NAMALWA (cell line): ENCODE measurements at regions not wholly inside any gene's neighbourhood (a gene's known extent, or its start where the extent isn't known, plus 50 kb on each side); places are given as distances from the start of the nearest gene placed in this dataset.

ENCODE experiments used
- DNase-seq: peaks from one replicate; pipeline ENCODE4 v3.0.0-alpha.2; 2015; ENCODE audit warnings: low spot score

DNA sequence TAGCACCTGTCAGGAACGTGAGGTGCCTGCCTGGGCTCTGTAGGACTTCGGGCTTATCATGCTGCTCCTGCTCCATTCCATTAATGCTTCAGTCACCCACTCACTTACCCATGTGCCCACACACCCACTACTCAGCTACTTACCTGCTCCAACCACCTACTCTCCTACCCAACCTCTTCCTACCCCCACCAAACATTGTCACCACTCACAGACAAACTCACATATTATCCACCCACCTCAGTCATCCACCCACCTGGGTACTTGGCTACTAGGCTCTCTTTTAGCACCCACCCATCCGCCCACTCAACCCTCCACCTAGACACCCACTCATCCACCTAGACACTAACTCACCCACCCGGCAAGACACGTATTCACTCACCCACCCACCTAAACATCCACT, 724.7 kb upstream of the RAB6C start:
- DNase-seq, result no peak

DNA sequence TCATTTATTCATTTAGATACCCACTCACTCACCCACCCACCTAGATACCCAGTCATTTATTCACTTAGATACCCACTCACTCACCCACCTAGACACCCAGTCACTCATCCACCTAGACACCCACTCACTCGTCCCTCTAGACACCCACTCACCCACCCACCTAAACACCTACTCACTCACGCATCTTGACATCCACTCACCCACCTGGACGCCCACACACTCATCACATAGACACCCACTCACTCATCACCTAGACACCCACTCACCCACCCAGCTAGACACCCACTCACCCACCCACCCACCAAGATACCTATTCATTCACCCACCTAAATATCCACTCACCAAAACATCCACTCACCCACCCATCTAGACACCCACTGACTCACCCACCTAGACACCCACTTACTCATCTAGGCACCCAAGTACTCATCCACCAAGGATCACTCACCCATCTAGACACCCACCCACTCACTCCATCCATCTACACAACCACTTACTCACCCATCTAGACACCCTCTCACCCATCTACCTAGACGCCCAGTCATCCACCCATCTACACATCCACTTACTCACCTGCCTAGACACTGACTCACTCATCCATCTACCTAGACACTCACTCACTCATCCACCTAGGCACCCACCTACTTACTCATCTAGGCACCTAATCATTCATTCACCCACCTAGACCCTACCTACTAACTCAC, 723.7 kb upstream of the RAB6C start:
- DNase-seq, result no peak

DNA sequence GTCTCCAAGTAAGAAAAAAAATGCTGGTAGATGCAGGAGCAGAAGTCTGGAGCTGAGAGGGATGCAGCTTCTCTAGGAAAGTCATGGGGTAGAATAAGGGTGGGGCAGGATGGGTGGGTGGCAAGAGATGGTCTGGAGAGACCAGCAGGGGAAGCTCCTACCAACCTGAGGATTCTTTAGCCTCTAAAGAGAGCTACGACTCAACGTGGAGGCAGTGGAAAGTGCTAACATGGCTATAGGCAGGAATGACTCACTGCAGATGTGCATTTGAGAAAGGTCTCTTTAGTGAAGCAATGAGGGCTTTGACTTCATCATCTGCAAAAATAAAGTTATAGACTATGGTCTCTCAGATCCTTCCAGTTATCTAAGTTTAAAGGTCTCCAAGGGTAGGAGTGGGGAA, 722.8 kb upstream of the RAB6C start:
- no peak for DNase-seq

DNA sequence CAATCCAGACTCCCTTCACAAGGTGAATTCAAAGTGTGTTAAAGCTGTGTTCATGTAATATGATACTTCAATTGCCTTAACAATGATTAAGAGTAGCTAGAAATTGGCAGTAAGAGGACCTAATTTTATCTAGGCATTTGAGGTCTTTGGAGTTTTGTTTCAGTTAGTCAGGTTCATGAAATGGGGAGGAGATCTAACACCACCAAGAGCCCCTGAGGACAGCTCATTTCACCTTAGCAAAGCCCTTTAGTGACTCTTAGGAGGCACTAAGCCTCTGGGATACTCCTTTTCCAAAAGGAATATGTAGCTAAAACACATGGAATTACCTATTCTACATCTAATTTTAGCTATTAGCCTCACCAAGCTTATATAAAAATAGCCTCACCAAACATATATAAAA, 716.5 kb upstream of the RAB6C start:
- DNase-seq, result no peak

DNA sequence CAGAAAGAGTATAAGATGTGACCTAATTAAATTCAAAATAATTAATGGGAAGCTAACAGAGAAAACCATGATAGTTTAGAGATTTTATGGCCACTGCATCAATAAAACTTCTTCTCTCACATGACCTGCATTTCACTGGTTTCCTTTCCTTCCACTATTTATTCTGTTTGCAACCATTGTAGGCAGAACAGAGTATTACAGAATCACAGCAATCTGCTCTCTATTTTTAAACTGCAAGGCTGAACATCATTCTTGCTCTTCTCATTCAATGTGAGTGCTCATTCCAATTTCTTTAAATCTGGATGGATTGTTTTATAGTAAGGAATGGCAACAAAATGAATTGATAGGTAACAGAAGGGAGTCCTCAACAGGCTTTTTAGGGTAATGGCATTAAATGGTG, 715.5 kb upstream of the RAB6C start:
- no peak for DNase-seq

DNA sequence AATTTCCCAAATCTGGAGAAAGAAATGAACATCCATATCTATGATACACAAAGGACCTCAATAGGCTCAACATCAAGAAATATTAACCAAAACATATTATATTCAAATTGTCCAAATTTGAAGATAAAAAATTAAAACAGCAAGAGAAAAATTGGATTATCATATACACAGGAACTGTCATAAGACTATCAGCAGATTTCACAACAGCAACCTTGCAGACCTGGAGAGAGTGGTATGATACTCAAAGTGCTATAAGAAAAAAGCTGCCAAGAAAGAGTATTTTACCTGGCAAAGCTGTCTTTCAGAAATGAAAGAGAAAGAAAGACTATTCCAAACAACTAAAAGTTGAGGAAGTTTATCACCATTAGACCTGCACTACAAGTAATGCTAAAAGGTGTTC, 711.9 kb upstream of the RAB6C start:
- no peak for DNase-seq

DNA sequence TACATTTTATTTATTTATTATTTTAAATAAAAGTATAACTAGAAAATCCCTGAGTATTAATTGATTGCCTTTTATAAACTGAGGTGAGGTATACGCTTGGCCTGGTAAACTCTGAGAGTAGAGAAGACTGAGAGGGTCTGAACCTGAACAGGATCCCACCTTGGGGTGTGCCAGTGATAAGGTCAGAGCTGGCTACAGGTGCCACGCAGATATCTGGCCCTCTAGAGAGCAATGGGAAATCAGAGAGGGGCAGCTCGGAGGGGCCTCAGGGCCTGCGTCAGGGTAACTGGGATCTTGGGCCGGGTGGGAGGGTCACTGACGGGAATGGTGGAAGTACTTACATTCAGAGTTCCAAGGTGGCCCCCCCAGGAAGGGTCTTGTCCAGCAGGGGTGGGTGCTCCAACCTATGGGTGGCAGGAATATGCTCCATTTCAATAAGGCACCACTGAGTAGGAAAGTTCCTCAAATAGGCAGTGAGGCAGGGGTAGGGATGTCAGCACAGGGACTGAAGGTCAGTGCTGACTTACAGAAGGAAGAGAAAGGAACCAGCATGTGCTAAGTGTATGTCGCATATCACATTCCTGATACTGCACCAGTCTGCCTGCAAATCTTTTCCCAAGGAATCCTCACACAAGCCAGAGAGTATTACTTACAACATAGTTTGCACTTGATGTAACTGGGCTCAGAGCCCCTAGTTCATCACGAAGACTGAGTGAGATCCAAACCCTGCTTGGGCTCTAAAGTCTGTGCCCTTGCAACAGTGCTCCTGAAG, 706.0 kb upstream of the RAB6C start:
- DNase-seq, result no peak

DNA sequence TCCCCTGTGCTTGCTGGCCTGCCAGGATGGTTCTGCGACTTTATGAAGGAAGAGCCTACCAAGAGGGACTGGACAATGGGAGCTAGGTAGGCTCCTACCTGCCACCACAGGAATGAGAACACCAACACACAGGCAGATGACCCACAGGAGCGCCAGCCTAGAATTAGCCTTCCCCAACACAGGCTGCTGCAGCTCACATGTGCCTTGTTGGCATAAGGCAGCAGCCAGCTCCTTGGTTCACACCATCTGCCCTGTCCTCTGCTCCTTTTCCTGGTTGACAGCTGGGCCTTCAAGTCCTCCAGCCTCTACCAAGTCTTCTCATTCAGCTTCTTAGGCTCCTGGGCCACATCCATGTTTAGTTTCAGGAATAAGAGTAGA, 705.4 kb upstream of the RAB6C start:
- no peak for DNase-seq

DNA sequence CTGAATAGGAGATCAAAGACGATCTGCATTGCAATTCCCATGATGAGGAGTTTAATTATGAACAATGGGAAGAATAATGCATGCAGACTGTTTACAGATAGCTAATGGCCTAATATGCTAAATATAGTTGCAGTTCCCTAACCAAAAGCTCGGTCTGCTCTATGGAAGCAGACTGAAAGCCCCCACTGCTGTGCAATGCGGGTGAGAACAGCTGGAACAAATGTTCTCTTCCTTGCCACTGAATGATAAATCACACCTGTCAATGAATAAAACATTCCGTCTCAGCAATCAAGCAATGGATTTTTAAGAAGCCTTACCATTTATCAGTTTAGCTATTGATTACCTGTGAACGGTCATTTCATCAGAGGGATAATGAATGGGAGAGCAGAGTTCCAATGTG, 704.5 kb upstream of the RAB6C start:
- DNase-seq, result no peak

DNA sequence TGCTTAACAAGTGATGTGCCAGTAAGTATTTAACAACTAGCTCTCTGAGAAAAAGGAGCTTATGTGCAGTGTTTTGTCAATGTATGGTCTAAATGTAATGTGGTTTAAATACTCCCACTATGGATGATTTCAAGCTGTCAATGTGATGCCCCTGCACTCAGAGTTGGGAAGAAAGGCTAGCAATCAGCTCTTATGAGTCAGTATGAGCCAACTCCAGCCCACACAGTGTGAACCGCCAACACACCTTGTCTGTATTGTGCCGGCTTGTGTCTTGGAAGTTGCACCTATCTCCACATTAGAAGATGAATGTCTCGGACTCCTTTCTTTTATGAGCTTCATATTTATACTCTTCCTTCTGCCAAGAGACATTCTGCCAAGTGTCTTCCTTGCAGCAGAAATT, 703.8 kb upstream of the RAB6C start:
- DNase-seq, result no peak

DNA sequence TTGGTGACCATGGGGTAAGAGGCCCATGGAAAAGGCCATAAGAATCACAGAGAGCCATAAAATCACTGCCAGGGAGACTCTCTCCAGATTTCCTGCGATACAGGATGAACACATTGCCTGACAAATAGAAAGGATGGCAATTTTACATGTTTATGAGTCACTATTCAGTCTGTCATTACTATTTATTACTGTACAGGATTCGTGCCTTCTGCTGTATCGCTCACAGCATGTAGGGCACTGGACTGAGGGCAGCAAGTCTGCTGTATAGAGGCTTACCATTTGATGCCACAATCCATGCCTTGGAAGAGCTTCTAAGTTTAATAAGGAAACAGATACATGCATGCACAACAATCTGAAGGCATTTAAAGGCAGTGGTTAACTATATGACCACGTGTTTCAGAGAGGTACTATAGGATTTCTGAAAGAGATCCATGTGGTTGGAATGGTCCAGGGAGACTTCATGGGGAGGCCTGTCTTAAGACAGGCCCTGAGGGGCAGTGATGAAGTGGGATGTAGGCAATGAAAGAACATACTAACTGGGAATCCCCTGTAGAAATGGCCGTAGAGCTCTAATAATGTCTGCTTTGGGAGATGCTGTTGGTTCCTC, 702.4 kb upstream of the RAB6C start:
- no peak for DNase-seq

DNA sequence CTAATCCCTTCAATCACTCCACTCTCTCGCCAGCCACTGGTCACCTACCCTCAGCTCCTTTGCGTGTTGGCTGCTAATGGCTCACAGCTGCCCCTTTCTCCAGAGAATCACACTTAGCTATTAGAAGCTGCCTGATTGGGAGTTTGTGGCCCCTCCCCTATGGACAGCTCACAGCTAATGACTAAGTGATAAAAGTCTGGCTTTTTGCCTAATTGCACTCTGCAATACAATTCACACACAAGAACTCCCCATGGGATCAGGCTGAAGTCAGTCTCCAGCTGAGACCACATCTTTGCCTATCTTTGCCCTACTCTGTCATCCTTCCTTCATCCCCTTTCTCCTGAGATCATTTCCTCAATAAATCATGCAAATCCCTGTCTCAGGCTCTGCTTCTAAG, 701.9 kb upstream of the RAB6C start:
- no peak for DNase-seq

DNA sequence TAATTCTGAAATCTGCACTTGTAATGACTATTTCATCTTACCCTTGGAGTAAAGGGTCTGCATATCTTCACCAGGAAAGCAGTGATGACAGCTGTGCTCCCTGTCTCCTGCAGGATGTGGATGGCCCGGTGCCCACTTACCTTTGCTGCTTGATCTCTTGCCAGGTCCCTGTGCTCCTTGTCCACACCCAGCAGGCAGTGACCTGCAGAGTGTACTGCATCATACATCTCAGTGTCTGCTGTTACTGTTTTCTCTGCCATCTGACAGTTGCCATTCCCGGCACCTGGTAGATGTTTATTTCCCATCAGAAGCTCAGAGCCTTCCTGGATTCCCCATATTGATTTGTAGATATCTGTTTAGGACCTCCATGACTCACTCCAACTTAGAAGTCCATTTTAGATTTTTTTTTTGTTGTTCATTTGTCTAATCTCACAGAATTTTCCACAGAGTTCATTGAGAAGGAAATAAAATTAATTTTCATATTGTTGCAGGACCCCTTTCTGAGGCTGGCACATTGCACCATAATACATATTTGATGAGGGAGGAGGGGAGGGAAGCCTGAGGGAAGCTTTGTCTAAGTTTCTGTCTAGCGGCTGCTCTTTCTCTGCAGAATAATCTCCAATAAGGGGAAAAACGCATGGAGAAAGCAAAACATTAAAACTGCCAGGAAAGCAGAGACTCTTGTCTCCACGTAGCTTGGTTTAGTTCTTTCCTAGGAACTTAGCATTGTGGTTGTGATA, 697.5 kb upstream of the RAB6C start:
- no peak for DNase-seq

DNA sequence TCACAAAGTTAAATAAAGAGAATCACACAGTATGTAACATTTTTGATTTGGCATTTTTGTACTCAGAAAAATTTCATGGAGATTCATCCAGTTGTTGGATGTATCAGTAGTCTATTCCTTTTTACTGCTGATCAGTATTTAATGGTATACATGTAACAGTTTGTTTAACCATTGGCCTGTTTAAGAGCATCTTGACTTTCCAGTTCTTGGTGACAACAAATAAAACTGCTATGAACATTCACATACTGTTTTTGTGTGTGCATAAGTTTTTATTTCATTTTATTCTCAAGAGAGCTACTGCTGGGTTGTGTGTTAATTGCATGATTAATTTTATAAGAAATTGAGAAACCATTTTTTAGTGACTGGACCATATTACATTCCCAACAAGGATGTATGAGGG, 694.5 kb upstream of the RAB6C start:
- no peak for DNase-seq

DNA sequence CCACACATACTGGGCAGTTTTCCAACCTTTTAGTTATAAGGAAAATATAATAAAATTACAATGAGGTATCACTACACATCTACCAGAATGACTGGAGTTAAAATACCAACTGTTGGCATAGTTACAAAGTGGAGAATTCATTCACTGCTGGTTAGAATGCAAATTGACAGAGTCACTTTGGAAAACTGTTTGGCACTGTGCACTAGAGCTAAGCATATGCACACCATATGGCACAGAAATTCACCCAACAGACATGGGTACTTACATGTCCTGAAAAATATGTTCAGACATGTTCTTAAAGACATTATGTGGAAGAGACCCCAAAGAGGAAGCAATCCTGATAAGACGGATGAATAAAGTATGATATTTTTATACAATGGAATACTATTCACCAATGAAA, 686.1 kb upstream of the RAB6C start:
- no peak for DNase-seq

DNA sequence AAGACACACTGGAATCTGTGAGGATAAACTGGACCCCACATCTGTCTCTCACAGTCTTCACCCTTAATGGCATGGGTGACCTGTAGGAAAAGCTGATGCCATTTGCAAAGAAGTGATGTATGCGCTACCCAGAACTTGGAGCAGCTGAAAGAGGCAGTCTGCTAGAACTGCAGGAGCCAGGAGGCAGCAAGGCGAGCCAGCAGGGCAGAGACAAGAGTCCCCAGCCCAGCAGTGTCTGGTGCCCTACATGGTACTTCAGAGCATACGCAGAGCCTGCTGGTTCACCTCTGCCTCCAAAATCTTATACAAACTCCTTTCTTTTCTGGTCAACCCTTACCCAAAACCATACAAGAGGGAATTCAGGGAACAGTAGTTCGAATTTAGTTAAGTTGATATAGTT, 683.1 kb upstream of the RAB6C start:
- no peak for DNase-seq

DNA sequence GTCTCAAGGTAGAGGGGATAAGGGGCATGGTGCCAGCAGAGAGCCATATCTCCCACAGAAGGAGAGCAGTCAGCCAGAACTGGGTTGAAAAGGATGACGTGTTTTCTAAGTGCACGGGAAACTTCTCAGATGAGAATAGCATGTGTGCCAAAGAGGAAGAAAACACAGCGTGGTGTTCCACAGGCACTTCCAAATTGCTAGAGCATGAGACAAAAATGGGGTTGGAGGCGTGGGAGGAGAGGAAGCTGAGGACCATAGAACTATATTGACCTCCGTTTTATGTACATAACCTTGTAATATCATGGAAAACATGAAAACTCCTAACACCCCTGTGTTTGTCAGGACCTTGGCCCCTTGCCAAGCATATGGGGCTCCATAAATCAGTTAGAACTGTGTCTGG, 682.7 kb upstream of the RAB6C start:
- DNase-seq, result no peak

DNA sequence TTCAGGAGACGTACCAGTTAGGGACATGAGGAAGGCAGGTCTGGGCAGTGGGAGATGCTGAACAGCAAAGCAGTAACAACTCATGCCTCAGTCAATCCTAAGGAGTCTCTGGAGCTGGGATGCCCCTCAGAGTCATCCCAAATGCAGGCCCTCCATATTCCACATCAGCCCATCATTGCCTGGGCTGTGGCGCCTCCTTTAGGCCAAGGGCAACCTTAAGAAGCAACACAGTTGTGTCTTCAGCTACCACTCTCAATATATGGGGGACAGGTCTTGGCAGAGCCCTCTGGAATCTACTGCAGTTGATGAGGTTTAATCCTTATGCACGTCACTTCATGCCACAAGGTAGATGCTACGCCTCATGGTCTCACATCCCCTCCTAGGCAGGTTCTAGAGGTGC, 682.0 kb upstream of the RAB6C start:
- peak; percentile 13 for DNase-seq

DNA sequence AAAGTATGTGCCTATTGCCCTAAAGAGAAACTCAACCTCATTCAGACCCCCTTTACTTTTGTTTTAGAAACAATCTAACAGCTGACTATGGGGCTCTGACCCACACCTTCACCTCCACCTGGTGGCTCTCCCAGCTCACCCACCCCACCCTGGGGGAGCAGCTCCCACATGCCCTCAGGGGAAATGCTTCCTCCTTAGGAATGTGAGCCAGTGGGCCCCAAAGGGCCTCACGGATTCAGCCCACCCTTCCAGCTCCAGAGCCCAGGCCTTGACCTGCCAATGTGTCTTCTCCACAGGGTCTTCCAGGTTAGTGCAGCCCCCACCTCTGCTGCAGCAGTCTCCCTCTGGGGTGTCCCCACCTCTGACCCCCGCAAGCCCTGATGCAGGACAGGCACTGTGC, 680.1 kb upstream of the RAB6C start:
- no peak for DNase-seq

DNA sequence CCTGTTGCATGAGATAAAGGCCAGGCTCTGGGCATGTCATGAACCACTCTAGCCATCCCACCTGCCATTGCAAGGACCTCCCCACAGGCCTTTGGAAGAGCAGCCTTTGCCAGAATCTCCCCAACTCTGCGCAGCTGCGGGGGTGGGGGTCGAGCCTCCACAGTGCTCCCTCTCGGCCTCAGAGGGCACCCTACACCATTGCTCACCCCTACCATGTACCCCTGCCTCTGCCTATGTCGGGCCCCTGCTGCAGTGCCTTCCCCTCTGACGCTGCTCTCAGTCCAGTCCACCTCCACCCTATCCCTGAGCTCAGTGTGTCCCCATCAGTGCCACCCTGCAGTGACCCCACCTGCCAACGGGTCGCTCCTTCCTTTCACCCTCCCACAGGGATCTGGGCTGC, 679.7 kb upstream of the RAB6C start:
- DNase-seq, result no peak

DNA sequence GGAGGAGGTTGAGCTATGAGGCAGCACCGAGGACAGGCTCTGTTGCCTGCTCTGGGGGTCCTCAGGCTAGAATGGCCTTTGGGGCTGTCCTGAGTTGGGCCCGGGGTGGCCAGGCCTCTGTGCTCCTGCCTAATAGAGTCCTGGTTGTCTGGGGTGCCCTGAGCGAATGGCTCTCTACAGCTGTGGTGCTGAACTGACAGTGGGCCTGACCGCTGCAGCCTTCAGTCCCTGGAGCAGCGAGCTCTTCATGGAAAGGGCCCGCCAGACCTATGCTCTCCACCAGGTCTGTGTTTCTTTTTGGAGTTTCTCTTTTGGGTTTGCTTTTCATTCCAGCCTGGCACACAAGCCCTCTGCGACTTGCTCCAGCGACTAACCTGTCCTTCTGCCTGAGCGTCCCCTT, 679.0 kb upstream of the RAB6C start:
- no peak for DNase-seq

DNA sequence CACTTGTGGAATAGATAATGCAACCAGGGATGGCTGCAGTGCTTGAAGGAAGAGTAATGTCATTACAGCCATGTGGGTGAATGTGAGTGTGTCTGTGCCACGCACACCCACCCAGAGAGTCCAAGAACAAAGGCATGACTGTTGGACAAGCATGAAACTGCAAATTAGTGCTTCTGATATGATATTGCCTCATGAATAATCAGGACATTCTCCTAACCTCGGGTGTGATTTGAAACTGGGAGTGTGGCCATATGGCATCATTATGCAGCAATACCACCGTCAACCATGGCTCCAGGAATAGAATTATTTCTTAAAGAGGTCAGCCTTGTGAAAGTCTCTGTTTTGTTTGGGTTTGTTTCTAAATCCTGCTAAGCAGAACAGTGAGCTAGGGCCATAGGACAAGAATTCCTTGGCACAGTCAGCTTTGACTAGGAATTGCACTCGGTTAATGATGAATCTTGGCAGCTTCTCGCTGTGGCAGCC, 678.0 kb upstream of the RAB6C start:
- DNase-seq, result no peak

DNA sequence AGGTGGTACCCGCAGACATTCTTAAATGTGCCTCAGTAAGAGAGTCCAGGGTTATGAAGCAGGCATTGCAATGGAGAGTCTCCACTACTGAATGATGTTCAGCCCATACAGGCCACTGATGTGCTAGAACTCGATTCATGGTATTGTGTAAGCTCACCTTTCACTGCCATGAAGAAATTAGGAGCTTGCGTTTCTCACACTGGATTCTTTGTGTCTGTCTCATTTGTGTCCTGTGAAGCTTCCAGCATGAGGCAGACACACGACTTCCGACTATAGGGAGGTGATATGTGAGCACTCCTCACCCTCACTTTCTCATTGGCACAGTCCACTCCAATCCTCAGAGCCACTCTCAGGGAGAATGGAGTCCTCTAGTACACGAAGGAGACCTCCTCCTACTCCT, 677.4 kb upstream of the RAB6C start:
- DNase-seq, result no peak
